Neural cell (in vitro differentiated cells): ENCODE measurements at regions not wholly inside any gene's neighbourhood (a gene's known extent, or its start where the extent isn't known, plus 50 kb on each side); places are given as distances from the start of the nearest gene placed in this dataset.

Experiments used
- CTCF ChIP-seq: fragments of 450-650 bp; IDR thresholded peaks from 2 replicates; pipeline ENCODE4 v1.5.1; 2014; ENCODE audit warnings: antibody characterized with exemption, mild to moderate bottlenecking, moderate library complexity; ENCODE audit not compliant: poor library complexity, severe bottlenecking
- EP300 ChIP-seq: fragments of 450-650 bp; conservative IDR thresholded peaks from 2 replicates; pipeline ENCODE4 v1.6.1; 2014; ENCODE audit warnings: antibody characterized with exemption, mild to moderate bottlenecking, moderate library complexity; ENCODE audit not compliant: poor library complexity, severe bottlenecking
- POLR2AphosphoS5 ChIP-seq: IDR thresholded peaks from 2 replicates; pipeline ENCODE4 v1.6.1; 2012
- RAD21 ChIP-seq: fragments of 450-650 bp; conservative IDR thresholded peaks from 2 replicates; pipeline ENCODE4 v1.6.1; 2014; ENCODE audit warnings: antibody characterized with exemption, mild to moderate bottlenecking, moderate library complexity
- SMC3 ChIP-seq: fragments of 450-650 bp; conservative IDR thresholded peaks from 2 replicates; pipeline ENCODE4 v1.6.1; 2014; ENCODE audit warnings: antibody characterized with exemption, mild to moderate bottlenecking, moderate library complexity; ENCODE audit not compliant: poor library complexity

- TF ChIP-seq CTCF (no peak), EP300 (no peak), POLR2AphosphoS5 (no peak), RAD21 (no peak), SMC3 (no peak)
These were observed 286.8 kb upstream of the AUTS2 start for GRCh38 chr7:69311489-69311888.
